WTC11 (cell line): ENCODE measurements at regions not wholly inside any gene's neighbourhood (a gene's known extent, or its start where the extent isn't known, plus 50 kb on each side); places are given as distances from the start of the nearest gene placed in this dataset.
"Not testable (repeated sequence)": the region's sequence is repeated elsewhere in the genome, so short reads cannot be mapped to it uniquely, and the experiment has no call there.

Source experiments
- JUN ChIP-seq: sonication (generic); formaldehyde crosslinking; IDR thresholded peaks from 2 replicates; pipeline ENCODE4 v1.8.0; 2023; ENCODE audit warnings: mild to moderate bottlenecking, missing genetic modification reagents
- ZBTB21 ChIP-seq: sonication (generic); formaldehyde crosslinking; IDR thresholded peaks from 2 replicates; pipeline ENCODE4 v1.8.1; 2023; ENCODE audit warnings: mild to moderate bottlenecking, missing genetic modification reagents, borderline replicate concordance
- ZNF138 ChIP-seq: sonication (generic); formaldehyde crosslinking; conservative IDR thresholded peaks from 2 replicates; pipeline ENCODE4 v1.8.1; 2022; ENCODE audit warnings: mild to moderate bottlenecking, moderate library complexity, missing genetic modification reagents
- ZNF263 ChIP-seq: sonication (generic); formaldehyde crosslinking; IDR thresholded peaks from 2 replicates; pipeline ENCODE4 v1.8.1; 2022; ENCODE audit warnings: low read depth, mild to moderate bottlenecking, moderate library complexity, missing genetic modification reagents
- TF ChIP-seq, protein P1 (sequence below): fragments of 200-600 bp; IDR thresholded peaks from 2 replicates; pipeline ENCODE4 v1.8.0; 2022; ENCODE audit warnings: antibody characterized with exemption
- TF ChIP-seq, protein P2 (sequence below): sonication (generic); formaldehyde crosslinking; IDR thresholded peaks from 2 replicates; pipeline ENCODE4 v1.8.1; 2023; ENCODE audit warnings: mild to moderate bottlenecking, missing genetic modification reagents, moderate library complexity
- TF ChIP-seq, protein P3 (sequence below): sonication (generic); formaldehyde crosslinking; IDR thresholded peaks from 2 replicates; pipeline ENCODE4 v1.8.1; 2022; ENCODE audit warnings: low read depth, mild to moderate bottlenecking, moderate library complexity, missing genetic modification reagents, borderline replicate concordance
- TF ChIP-seq, protein P4 (sequence below): sonication (generic); formaldehyde crosslinking; IDR thresholded peaks from 2 replicates; pipeline ENCODE4 v1.8.0; 2022; ENCODE audit warnings: mild to moderate bottlenecking, missing genetic modification reagents
- TF ChIP-seq, protein P5 (sequence below): sonication (generic); formaldehyde crosslinking; IDR thresholded peaks from 2 replicates; pipeline ENCODE4 v1.8.1; 2022; ENCODE audit warnings: mild to moderate bottlenecking, moderate library complexity, missing genetic modification reagents
- TF ChIP-seq, protein P6 (sequence below): fragments of 250-450 bp; sonication (Bioruptor Pico); IDR thresholded peaks from 2 replicates; pipeline ENCODE4 v2.1.2; 2022; ENCODE audit warnings: mild to moderate bottlenecking, moderate library complexity

DNA sequence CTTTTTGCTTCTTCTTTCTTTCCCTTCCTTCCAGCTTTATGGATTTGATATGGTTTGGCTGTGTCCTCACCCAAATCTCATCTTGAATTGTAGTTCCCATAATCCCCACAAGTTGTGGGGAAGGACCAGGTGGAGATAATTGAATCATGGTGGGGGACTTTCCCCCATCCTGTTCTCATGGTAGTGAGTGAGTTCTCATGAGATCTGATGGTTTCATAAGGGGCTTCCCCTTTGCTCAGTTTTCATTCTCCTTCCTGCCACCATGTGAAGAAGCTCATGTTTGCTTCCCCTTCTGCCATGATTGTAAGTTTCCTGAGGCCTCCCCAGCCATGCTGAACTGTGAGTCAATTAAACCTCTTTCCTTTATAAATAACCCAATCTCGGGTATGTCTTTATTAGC lies 178.3 kb upstream of the GLRA1 start:
- TF ChIP-seq, protein P1, sequence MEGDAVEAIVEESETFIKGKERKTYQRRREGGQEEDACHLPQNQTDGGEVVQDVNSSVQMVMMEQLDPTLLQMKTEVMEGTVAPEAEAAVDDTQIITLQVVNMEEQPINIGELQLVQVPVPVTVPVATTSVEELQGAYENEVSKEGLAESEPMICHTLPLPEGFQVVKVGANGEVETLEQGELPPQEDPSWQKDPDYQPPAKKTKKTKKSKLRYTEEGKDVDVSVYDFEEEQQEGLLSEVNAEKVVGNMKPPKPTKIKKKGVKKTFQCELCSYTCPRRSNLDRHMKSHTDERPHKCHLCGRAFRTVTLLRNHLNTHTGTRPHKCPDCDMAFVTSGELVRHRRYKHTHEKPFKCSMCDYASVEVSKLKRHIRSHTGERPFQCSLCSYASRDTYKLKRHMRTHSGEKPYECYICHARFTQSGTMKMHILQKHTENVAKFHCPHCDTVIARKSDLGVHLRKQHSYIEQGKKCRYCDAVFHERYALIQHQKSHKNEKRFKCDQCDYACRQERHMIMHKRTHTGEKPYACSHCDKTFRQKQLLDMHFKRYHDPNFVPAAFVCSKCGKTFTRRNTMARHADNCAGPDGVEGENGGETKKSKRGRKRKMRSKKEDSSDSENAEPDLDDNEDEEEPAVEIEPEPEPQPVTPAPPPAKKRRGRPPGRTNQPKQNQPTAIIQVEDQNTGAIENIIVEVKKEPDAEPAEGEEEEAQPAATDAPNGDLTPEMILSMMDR = not testable (repeated sequence)
- not testable (repeated sequence) for TF ChIP-seq ZNF263; ZNF138 (CRISPR knock-in tag); ZBTB21 (CRISPR knock-in tag); JUN
- TF ChIP-seq, protein P2, sequence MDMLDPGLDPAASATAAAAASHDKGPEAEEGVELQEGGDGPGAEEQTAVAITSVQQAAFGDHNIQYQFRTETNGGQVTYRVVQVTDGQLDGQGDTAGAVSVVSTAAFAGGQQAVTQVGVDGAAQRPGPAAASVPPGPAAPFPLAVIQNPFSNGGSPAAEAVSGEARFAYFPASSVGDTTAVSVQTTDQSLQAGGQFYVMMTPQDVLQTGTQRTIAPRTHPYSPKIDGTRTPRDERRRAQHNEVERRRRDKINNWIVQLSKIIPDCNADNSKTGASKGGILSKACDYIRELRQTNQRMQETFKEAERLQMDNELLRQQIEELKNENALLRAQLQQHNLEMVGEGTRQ (CRISPR knock-in tag) = not testable (repeated sequence)
- TF ChIP-seq, protein P3, sequence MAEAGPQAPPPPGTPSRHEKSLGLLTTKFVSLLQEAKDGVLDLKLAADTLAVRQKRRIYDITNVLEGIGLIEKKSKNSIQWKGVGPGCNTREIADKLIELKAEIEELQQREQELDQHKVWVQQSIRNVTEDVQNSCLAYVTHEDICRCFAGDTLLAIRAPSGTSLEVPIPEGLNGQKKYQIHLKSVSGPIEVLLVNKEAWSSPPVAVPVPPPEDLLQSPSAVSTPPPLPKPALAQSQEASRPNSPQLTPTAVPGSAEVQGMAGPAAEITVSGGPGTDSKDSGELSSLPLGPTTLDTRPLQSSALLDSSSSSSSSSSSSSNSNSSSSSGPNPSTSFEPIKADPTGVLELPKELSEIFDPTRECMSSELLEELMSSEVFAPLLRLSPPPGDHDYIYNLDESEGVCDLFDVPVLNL = not testable (repeated sequence)
- TF ChIP-seq, protein P4, sequence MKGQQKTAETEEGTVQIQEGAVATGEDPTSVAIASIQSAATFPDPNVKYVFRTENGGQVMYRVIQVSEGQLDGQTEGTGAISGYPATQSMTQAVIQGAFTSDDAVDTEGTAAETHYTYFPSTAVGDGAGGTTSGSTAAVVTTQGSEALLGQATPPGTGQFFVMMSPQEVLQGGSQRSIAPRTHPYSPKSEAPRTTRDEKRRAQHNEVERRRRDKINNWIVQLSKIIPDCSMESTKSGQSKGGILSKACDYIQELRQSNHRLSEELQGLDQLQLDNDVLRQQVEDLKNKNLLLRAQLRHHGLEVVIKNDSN (CRISPR knock-in tag) = not testable (repeated sequence)
- TF ChIP-seq, protein P5, sequence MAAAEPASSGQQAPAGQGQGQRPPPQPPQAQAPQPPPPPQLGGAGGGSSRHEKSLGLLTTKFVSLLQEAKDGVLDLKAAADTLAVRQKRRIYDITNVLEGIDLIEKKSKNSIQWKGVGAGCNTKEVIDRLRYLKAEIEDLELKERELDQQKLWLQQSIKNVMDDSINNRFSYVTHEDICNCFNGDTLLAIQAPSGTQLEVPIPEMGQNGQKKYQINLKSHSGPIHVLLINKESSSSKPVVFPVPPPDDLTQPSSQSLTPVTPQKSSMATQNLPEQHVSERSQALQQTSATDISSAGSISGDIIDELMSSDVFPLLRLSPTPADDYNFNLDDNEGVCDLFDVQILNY (CRISPR knock-in tag) = not testable (repeated sequence)
- TF ChIP-seq, protein P6, sequence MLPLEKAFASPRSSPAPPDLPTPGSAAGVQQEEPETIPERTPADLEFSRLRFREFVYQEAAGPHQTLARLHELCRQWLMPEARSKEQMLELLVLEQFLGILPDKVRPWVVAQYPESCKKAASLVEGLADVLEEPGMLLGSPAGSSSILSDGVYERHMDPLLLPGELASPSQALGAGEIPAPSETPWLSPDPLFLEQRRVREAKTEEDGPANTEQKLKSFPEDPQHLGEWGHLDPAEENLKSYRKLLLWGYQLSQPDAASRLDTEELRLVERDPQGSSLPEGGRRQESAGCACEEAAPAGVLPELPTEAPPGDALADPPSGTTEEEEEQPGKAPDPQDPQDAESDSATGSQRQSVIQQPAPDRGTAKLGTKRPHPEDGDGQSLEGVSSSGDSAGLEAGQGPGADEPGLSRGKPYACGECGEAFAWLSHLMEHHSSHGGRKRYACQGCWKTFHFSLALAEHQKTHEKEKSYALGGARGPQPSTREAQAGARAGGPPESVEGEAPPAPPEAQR (CRISPR knock-in tag) = not testable (repeated sequence)
